ENCODE measurements at regions not wholly inside any gene's neighbourhood (a gene's known extent, or its start where the extent isn't known, plus 50 kb on each side); places are given as distances from the start of the nearest gene placed in this dataset.

GRCh38 chr11:109794501-109794900 lies 298.7 kb upstream of the ZC3H12C start:
- no peak for DNase-seq (ENCODE audit: extremely low spot score)
- TF ChIP-seq SP1 (IDR thresholded peaks at IDR 0.05) (no peak), L3MBTL2 (conservative IDR thresholded peaks at IDR 0.05) (no peak), BHLHE40 (IDR thresholded peaks at IDR 0.05; ENCODE audit: borderline replicate concordance) (no peak), SUZ12 (IDR thresholded peaks at IDR 0.05) (no peak), CTBP1 (IDR thresholded peaks at IDR 0.05; ENCODE audit: borderline replicate concordance) (no peak), PKNOX1 (IDR thresholded peaks at IDR 0.05) (no peak), FOXA1 (IDR thresholded peaks at IDR 0.05) (no peak), HDGF (IDR thresholded peaks at IDR 0.05; ENCODE audit: borderline replicate concordance) (no peak), TARDBP (IDR thresholded peaks at IDR 0.05) (no peak), ARNT (IDR thresholded peaks at IDR 0.05) (no peak), FOXM1 (IDR thresholded peaks at IDR 0.05; ENCODE audit: borderline replicate concordance) (no peak), ELF4 (IDR thresholded peaks at IDR 0.05) (no peak), NFRKB (IDR thresholded peaks at IDR 0.05) (no peak), ZNF384 (IDR thresholded peaks at IDR 0.05) (no peak), FOXK2 (IDR thresholded peaks at IDR 0.05) (no peak), LEF1 (IDR thresholded peaks at IDR 0.05; ENCODE audit: borderline replicate concordance) (no peak)
- ChIA-PET POLR2A (no interaction called here), CTCF (no interaction called here)

GRCh38 chr11:109795234-109795633 lies 298.0 kb upstream of the ZC3H12C start:
- TF ChIP-seq PKNOX1 (IDR thresholded peaks at IDR 0.05) (no peak), NFRKB (IDR thresholded peaks at IDR 0.05) (no peak), FOXM1 (IDR thresholded peaks at IDR 0.05; ENCODE audit: borderline replicate concordance) (no peak), HDGF (IDR thresholded peaks at IDR 0.05; ENCODE audit: borderline replicate concordance) (no peak), BHLHE40 (IDR thresholded peaks at IDR 0.05; ENCODE audit: borderline replicate concordance) (no peak), FOXK2 (IDR thresholded peaks at IDR 0.05) (no peak), ARNT (IDR thresholded peaks at IDR 0.05) (no peak), FOXA1 (IDR thresholded peaks at IDR 0.05) (no peak), CTBP1 (IDR thresholded peaks at IDR 0.05; ENCODE audit: borderline replicate concordance) (no peak), L3MBTL2 (conservative IDR thresholded peaks at IDR 0.05) (no peak)
- CTCF ChIA-PET, result no interaction called here
- DNase-seq (ENCODE audit: extremely low spot score), result no peak
- POLR2A ChIA-PET, result no interaction called here

- POLR2A ChIA-PET, result no interaction called here
- no peak for DNase-seq (ENCODE audit: extremely low spot score)
- TF ChIP-seq NFRKB (IDR thresholded peaks at IDR 0.05) (no peak), SUZ12 (IDR thresholded peaks at IDR 0.05) (no peak), ELF4 (IDR thresholded peaks at IDR 0.05) (no peak), ZNF384 (IDR thresholded peaks at IDR 0.05) (no peak), L3MBTL2 (conservative IDR thresholded peaks at IDR 0.05) (no peak), FOXA1 (IDR thresholded peaks at IDR 0.05) (no peak), LEF1 (IDR thresholded peaks at IDR 0.05; ENCODE audit: borderline replicate concordance) (no peak), BHLHE40 (IDR thresholded peaks at IDR 0.05; ENCODE audit: borderline replicate concordance) (no peak), HDGF (IDR thresholded peaks at IDR 0.05; ENCODE audit: borderline replicate concordance) (no peak), FOXK2 (IDR thresholded peaks at IDR 0.05) (no peak), FOXM1 (IDR thresholded peaks at IDR 0.05; ENCODE audit: borderline replicate concordance) (no peak), TARDBP (IDR thresholded peaks at IDR 0.05) (no peak), ARNT (IDR thresholded peaks at IDR 0.05) (no peak), SP1 (IDR thresholded peaks at IDR 0.05) (no peak), CTBP1 (IDR thresholded peaks at IDR 0.05; ENCODE audit: borderline replicate concordance) (no peak)
- CTCF ChIA-PET, result no interaction called here
These were observed 296.9 kb upstream of the ZC3H12C start for GRCh38 chr11:109796253-109796652.

- ChIA-PET POLR2A (no interaction called here), CTCF (no interaction called here)
- TF ChIP-seq LEF1 (IDR thresholded peaks at IDR 0.05; ENCODE audit: borderline replicate concordance), result no peak
- TF ChIP-seq ZNF384 (IDR thresholded peaks at IDR 0.05), result no peak
- no peak for TF ChIP-seq ARNT (IDR thresholded peaks at IDR 0.05)
- TF ChIP-seq SUZ12 (IDR thresholded peaks at IDR 0.05), result no peak
- TF ChIP-seq TARDBP (IDR thresholded peaks at IDR 0.05), result no peak
- no peak for TF ChIP-seq L3MBTL2 (conservative IDR thresholded peaks at IDR 0.05)
- no peak for TF ChIP-seq BHLHE40 (IDR thresholded peaks at IDR 0.05; ENCODE audit: borderline replicate concordance)
- TF ChIP-seq HDGF (IDR thresholded peaks at IDR 0.05; ENCODE audit: borderline replicate concordance), result no peak
- TF ChIP-seq FOXK2 (IDR thresholded peaks at IDR 0.05), result no peak
- no peak for TF ChIP-seq PKNOX1 (IDR thresholded peaks at IDR 0.05)
- no peak for TF ChIP-seq ELF4 (IDR thresholded peaks at IDR 0.05)
- no peak for TF ChIP-seq SP1 (IDR thresholded peaks at IDR 0.05)
- no peak for TF ChIP-seq NFRKB (IDR thresholded peaks at IDR 0.05)
- no peak for TF ChIP-seq FOXM1 (IDR thresholded peaks at IDR 0.05; ENCODE audit: borderline replicate concordance)
- no peak for TF ChIP-seq FOXA1 (IDR thresholded peaks at IDR 0.05)
- no peak for TF ChIP-seq CTBP1 (IDR thresholded peaks at IDR 0.05; ENCODE audit: borderline replicate concordance)
- DNase-seq (ENCODE audit: extremely low spot score), result no peak
These were observed 294.7 kb upstream of the ZC3H12C start for GRCh38 chr11:109798521-109798920.

GRCh38 chr11:109799604-109800003 lies 293.6 kb upstream of the ZC3H12C start:
- POLR2A ChIA-PET, result no interaction called here

More at GRCh38 chr11:109799604-109800003, 293.6 kb upstream of the ZC3H12C start:
- TF ChIP-seq FOXK2 (IDR thresholded peaks at IDR 0.05) (no peak), FOXM1 (IDR thresholded peaks at IDR 0.05; ENCODE audit: borderline replicate concordance) (no peak), HDGF (IDR thresholded peaks at IDR 0.05; ENCODE audit: borderline replicate concordance) (no peak), ARNT (IDR thresholded peaks at IDR 0.05) (no peak), L3MBTL2 (conservative IDR thresholded peaks at IDR 0.05) (no peak), FOXA1 (IDR thresholded peaks at IDR 0.05) (no peak), SUZ12 (IDR thresholded peaks at IDR 0.05) (no peak), LEF1 (IDR thresholded peaks at IDR 0.05; ENCODE audit: borderline replicate concordance) (no peak), BHLHE40 (IDR thresholded peaks at IDR 0.05; ENCODE audit: borderline replicate concordance) (no peak), ZNF384 (IDR thresholded peaks at IDR 0.05) (no peak), TARDBP (IDR thresholded peaks at IDR 0.05) (no peak), NFRKB (IDR thresholded peaks at IDR 0.05) (no peak), PKNOX1 (IDR thresholded peaks at IDR 0.05) (no peak), SP1 (IDR thresholded peaks at IDR 0.05) (no peak), ELF4 (IDR thresholded peaks at IDR 0.05) (no peak), CTBP1 (IDR thresholded peaks at IDR 0.05; ENCODE audit: borderline replicate concordance) (no peak)
- no peak for DNase-seq (ENCODE audit: extremely low spot score)
- CTCF ChIA-PET, result no interaction called here
